ENCODE measurements at regions not wholly inside any gene's neighbourhood (a gene's known extent, or its start where the extent isn't known, plus 50 kb on each side); places are given as distances from the start of the nearest gene placed in this dataset.
"Not testable (repeated sequence)": the region's sequence is repeated elsewhere in the genome, so short reads cannot be mapped to it uniquely, and the experiment has no call there.

- no peak for DNase-seq
Measured at GRCh38 chr5:74530326-74531050, 110.0 kb downstream of the ENC1 start.

- DNase-seq: no peak
Measured at GRCh38 chr5:74529101-74529500, 111.4 kb downstream of the ENC1 start.

DNA sequence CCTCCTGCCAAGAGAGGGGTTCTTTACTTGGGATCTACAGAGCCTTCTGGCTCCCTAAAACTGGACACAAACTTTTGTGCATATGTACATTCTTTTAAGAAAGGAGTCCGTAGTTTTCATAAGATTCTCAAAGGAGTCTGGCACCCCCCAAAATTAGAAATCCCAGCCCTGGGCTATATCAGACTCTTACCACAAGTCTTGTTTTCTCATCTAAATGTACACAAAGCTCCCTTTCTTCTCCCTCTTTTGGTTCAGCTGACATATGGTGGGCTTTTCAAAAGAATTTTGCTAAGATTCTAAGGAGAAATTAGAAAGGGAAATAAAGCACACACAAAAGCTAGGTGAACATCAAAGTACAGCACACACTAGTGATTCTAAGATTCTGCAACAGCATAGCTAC is 114.4 kb downstream of the ENC1 start:
- no peak for DNase-seq

- DNase-seq: not testable (repeated sequence)
Measured at GRCh38 chr5:74524767-74525166, 115.8 kb downstream of the ENC1 start.

GRCh38 chr5:74523698-74524097 is 116.8 kb downstream of the ENC1 start:
- not testable (repeated sequence) for DNase-seq

- DNase-seq: not testable (repeated sequence)
Measured at GRCh38 chr5:74522838-74523237, 117.7 kb downstream of the ENC1 start.

DNA sequence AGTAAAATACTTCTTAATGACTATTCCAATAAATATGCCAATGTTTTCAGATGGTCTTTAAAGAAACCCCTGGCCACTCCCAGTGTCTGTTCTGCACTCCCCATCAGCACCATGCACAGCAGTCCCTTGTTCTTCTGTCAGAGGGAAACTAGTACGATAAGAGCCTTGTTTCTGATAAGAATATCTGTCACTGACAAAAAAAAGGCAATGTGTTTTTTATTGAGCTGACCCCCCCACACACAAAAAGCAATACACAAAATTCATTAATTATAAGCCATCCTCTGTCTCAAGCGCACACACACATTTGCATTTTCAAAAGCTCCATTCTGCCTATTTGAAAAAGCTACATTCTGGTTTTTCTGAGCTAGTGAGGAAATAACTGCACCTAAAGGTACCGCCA is 119.1 kb downstream of the ENC1 start:
- no peak for DNase-seq

DNA sequence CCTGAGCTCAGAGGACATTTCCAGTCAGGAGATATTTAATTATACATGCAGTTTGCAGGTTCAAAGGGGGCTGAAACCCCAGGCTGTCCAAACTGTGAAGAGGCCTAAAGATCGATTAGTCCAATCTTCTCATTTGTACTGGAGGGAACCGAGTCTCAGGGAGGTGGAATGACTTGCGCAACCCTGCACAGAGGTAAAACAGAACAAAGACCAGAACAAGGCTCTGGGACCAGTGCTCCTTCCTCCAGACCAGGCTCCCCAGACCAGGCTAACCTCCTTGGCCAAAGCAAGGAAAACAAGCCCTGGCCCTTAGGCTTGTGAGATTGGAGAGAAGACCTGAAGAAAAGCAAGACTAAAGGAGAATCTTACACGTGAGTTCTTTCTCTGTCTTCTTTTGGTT is 120.8 kb downstream of the ENC1 start:
- DNase-seq: no peak

- DNase-seq: no peak
Measured at GRCh38 chr5:74519161-74519571, 121.4 kb downstream of the ENC1 start.

- DNase-seq: no peak
Measured at GRCh38 chr5:74517700-74518099, 122.8 kb downstream of the ENC1 start.

DNA sequence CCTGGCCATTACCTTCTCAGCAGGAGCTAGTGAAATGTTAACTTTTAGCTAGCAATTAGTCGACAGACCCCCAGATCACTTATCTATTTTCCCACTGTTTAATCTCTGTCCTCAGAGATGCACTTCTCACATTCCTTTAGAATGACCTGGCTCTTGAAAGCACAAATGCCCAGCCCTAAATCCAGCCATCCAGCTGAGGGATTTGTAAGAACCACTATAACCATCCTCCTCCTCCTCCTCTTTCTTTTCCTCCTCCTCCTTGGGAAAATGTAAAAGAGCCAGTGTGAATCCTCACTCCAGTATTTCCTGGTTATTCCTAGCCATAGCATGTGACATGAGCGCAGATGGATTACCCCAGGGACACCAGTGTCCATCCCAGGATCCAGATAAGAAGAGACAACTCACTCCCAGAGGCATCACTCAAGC is 124.3 kb downstream of the ENC1 start:
- DNase-seq: no peak

DNA sequence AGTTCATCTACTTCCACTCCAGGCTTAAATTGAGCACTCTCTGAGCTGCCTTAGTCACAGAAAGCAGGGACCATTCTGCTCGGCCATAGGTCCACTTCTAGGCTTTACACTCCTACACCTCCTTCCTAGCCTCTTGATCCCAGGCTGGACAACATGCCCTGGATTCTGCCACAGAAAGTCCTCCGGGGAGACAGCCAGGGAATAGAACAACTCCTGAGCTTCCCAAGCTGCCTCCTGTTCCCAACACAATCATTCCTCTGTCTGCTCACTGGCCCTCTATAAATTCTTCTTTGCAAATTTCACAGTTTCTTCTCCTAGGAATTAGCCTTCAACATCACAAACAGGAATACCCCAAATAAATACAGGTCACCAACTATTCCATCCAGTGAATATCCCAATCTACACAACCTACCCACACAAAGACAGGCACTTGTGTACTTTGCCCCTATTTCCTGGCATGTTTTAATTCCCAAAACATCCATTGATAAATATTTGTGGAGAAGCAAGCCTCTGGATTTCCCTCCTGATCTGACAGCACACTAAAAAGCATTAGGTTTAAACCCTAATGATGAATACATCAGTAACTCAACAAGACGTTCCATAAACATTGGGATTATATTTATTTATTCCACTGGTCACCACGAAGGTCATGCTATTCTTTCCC is 125.5 kb downstream of the ENC1 start:
- DNase-seq: no peak

GRCh38 chr5:74511770-74512169 is 128.8 kb downstream of the ENC1 start:
- not testable (repeated sequence) for DNase-seq

DNA sequence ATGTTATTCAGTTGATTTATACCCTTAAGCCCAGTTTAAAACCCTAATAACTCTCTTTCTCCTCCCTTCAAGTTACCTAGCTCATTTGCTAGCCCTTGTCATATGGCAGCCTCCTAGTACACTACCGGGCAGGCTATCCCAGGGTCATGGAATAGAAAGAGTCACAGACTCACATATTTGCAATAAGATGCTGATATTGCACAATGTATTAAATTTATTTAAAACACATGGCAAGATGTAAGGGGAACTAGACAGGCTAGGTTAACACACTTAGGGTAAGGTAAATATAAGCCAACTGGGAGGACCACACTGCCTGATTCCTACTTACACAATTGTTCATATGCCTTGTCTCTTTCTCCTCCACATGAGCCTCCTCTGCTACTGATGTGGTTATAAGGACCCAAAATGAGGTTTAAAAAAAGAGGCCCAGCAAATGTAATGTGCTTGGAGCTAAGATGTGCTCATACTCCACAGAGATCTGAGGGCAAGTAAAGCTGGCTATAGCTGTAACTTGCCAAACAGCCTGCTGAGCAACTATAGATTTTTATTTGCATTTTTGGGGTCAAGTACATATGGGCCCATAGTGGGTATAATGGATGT is 130.0 kb downstream of the ENC1 start:
- DNase-seq: no peak

DNA sequence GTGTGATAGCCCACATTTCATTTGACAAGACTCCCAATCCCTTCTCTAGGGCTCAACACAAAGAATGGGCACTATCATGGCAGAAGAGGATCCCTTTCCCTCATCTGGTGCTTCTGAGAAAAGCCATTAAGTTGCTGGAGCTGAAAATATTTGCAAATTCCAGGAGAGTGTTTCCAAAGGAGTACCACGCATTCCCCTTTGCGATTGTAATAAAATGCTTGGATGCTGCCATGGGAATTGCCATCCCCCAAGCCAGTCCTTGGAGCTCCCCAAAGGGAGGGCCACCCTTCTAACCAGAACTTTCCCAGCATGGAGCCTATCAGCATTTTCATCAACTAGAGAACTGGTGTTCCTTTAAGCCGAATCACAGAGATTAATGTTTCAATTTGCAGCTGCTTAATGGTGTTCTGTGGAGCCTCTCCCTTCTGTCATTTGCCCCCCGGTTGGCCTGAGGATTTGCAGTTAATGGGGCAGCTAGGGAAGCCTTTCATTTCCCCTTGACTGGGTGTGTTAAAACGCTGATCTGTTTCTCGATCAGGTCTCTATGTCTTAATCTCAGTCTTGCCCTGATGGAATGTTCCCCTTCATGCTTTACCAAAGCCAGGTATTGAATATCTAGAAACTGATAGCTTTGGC is 133.0 kb downstream of the ENC1 start:
- DNase-seq: no peak

DNA sequence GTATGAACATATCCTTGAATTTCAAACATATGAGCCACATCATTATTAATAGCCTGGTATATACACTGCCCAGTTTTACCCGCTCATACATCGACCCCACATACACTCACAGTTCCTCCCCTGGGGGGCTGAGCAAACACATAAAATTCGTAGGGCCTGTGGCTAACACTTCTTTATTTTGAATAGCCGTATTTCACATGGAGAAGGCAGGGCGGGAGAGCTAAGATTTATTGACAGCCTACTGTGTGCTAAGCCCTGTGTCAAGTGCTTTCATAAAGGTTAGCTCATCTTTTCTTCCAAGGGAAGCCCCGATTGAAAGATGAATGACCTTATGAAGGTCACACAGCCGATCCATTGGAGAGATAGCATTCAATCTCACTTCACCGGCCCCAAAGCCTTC is 134.4 kb downstream of the ENC1 start:
- no peak for DNase-seq

GRCh38 chr5:74504463-74504862 is 136.1 kb downstream of the ENC1 start:
- no peak for DNase-seq

DNA sequence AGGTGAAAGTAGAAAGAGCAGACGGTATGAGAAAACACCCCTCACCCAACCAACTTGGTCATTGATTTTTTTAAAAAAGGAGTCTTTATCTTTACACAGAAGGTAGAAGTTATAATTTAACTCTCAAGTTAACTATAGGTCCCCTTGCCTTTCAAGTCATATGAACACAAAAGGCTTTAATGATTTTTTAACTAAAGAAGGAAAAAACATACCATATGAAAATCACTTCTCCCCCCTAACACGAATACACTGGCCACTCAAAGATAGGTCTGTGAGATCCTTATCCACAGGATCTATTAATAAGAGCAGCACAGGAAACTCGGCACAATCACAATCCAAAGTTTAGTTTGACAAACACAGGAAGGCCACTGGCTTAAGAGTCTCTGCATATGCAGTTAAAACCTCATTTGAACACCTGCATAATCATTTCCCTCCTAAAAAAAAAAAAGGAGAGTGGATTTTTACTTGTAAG is 138.0 kb downstream of the ENC1 start:
- peak; percentile 7 for DNase-seq

DNA sequence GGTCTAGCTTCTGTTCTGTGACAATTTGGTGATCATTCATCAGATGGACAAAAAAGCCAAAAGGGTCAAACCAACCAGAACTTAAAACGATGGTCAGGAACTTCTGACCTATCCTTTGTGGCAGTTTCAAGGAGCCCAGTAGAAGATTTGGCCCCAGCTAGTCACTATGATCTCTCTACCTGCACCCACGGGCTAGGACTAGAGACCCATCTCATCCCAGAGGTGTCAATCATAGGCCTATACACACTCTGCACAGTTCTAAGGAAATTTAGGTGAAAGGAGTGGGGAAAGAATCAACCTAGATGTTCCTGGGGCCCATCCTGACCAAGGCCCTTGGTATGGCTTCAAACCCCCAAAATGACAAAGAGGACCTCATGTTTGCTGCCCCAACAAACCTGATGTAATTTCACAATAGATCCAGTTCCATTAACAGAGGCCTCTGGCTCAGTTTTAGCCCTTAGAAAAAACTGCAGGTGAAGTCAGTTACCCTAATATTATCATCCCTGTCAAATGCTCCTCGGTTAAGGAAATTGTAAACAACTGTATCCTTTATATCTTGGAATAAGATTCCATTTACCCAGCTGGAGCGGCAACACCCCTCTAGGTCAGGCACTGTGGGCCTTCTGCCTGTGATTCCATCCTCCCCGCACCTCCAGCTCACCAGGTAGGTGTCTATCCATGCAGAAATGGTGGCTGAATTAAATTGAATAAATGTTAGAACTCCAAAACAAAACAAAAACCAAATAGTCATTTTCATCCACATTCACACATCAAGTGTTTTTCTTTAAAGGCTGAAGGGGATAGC is 138.7 kb downstream of the ENC1 start:
- DNase-seq: no peak

GRCh38 chr5:74500110-74500917 is 140.2 kb downstream of the ENC1 start:
- no peak for DNase-seq

DNA sequence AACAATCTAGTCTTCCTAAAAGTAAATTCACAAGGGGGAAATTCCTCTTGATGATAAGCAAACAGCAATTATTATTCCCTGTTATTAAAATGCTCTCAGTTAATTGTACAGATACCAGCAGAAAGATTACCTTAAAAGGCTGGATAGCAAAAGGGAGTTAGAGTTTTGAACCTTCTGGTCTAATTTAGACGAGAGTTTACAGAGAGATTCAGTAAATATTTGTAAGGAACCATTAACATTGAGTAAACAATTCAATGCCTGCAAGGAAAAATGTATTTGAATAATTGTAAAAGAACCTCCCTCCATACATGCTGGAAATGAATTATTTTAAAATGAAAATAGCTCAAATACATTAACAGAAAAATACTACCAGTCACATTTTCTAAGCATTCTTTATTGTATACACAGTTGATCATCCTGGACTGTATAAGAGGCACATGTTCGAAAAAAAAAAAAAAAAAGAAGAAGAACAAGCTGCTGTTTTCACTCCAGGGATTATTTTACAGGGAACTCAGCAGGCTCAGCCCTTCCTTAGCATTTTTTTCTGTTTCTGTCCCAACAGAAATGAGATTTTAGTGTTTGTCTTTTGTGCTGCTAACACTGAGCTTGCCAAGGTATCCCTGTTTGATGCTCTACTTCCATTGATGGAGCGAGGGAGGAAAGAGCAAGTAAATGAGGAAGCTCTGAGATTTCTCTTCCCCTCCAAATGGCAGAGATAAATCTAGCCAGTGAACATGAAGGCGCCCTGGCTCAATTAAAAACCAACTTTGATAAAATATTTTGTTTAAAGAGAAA is 141.1 kb downstream of the ENC1 start:
- no peak for DNase-seq

All from hematopoietic multipotent progenitor cell treated with erythropoietin and hydrocortisone succinate and interleukin-3 and kit ligand, for 4 days (in vitro differentiated cells).